Superior temporal gyrus (tissue), 1 donor: ENCODE measurements at regions not wholly inside any gene's neighbourhood (a gene's known extent, or its start where the extent isn't known, plus 50 kb on each side); places are given as distances from the start of the nearest gene placed in this dataset.

Experiments used
- DNase-seq: peaks from one replicate; pipeline ENCODE4 v3.0.0-alpha.2; 2016; ENCODE audit errors: extremely low spot score

- no peak for DNase-seq
Measured at GRCh38 chr15:61682891-61683735, 377.1 kb downstream of the VPS13C start.

DNA sequence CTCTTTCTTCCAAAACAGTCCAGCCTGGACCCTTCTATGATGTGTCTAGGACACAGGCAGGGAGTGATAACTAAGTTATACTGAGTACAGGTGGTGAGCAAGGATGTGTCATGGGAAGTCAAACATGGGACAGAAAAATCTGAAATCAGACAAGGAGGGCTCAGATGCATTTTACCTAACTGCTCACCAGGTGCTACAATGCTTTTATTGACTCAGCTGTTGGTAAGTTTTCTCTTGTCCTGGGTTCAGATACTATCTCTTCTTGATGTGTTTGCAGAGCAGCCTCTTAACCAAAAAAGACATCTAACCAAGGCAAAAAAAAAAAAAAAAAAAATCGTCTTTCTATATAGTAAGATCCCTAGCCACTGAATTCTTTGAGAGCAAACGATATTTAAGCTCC, 378.6 kb downstream of the VPS13C start:
- DNase-seq = no peak

DNA sequence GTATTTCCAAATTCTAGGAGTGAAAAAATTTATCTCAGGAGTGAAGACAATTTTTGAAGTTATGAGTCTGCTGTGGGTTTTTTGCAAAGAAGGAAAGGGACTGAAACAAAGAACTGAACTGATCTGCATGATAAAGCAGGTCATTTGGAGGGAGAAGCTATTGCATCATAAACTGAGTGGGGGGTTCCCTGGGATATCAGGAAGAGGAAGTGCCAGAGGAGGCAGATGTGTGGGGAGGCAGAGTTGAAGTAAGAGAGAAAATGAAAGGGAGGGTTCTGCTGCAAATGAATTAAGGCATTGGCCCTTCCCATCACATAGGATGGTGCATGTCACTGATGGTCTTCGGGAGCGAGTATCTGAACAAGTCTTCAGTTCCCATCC, 379.2 kb downstream of the VPS13C start:
- DNase-seq = no peak

- DNase-seq = no peak
Measured at GRCh38 chr15:61680260-61681037, 379.8 kb downstream of the VPS13C start.

- no peak for DNase-seq
Measured at GRCh38 chr15:61671736-61672135, 388.5 kb downstream of the VPS13C start.

DNA sequence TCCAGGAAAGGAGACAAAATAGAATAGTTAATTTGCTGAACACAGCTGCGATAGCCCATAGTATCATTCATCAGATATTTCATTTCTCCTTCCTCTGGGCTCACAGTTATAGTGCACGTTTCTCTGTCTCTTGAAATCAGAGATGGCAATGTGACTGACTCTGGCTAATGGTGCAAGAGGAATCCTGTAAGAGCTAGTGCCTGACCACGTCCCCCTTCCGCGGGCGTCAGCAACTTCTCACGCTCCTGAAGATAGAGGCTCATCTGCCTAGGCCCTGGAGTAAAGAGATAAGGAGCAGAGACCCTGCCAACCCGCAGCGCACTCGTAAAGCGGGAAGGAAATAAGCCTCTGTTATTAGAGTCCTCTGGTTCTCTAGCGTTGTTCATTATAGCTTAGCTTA, 391.8 kb downstream of the VPS13C start:
- no peak for DNase-seq

- no peak for DNase-seq
Measured at GRCh38 chr15:61661791-61662190, 398.5 kb downstream of the VPS13C start.

DNA sequence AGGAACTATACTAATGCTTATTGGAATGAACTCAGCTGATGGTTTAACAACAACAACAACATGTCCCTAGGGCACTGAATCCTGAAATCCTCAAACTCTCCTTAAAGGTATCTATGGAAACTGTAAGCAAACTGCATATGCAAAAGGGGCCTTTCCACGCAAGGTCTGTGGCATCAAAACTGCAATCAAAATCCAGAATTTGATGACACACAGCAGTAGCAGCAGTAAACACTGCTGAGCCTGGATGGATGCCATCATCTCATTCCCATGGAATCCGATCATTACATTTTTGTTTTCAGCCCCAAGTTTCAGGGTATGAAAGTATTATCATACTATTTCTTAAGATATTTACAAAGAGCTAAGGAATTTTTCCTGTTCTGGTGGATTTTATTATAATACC, 399.7 kb downstream of the VPS13C start:
- no peak for DNase-seq

DNA sequence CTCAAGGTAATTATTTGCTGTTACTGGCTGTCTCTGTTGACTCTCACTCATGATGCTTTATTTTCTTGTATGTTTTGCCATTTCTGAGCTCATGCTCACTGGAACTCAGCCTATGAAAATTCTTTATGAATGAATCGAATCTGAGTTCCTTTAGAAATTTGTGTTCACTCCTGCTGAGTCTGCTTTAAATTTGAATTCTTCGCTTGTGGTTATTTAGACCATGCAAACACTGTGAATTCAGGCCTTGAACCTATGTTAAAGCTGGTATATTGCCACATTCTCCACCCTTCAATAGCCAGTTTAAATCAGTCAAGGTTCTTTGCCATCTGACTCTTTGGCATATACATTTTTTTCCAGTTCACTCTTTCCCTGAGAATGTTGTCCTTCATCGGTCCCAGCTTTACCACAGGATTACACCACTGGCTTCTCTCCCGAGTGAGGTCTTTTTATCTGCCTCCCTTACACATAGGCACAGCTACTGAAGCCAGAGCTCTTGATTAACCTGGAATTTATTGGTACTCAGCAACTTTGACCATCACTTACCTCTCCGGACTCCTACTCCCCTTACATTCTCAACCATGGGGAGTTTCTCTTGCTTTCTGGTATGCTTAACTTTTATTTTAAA, 400.6 kb downstream of the VPS13C start:
- DNase-seq = no peak

DNA sequence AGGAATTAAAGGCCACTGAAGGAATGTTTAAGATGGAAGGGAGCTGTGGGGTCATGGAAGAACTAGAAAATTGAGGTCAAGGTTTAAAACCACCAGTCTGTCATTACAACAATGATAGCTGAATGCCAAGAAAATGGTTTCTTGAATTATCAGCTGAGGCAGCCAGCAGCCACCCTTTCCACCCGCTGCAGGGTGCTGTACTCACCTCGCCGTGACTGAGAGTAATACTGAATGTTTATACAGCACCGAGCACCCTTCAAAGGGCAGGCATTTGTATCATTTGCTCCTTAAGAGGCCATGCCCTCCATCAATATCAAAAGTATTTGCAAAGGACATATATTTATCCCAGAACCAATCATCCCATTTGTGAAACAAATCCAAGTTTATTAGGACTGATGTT, 402.8 kb downstream of the VPS13C start:
- no peak for DNase-seq

DNA sequence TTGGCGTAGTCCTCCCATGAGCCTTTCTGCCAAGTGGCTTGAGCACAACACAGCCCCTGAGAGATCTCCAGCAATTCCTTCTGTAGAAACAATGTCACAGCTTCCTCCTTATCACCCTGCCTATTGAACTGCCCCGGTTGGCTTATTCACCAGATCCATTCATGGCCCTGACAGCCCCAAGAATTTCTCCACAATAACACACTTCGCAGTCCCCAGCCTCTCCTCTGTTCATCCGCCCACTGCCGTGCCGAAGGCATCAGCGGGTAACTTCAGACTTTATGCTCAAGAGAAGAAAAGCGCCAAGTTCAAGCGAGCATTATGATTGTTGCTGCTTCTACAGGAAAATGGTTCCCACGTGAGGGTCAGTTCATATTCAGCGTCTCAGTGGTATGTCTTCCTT, 403.9 kb downstream of the VPS13C start:
- DNase-seq = no peak

DNA sequence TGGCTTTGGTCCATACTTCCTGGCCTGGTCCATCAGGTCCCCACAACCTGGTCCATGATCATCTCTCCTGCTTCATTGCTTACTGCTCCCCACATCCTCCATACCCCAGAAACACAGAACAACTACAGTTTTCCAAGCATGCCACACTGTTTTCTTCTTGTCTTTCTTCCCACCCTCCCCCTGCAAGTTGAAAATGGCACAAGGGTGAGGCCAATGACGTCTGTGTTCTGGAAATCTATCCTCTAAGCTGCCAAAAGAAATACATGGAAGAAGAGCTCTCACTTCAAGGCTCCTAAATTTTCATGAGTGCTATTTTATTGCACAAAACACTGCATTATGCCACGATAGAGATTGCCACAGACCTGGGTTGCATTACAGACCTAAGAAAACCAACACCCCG, 404.4 kb downstream of the VPS13C start:
- DNase-seq = no peak

DNA sequence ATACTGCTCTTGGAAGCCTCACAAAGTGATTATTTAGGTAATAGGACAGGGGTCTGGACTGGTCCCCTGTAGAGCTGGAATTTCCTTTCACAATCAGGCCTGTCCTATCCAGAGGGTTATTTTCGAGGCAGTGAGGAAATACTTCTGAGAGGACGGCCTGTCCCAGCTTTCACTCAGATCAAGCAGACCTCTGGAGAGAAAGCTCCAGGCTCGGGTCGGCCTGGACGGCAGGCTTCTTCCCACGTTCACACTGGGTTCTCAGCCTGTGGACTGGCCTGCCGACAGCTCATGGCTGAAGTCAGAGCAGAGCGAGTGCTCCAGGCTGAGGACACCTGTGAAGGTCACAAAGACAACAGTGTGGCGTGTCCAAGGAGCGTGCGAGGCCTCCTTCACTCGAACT, 405.3 kb downstream of the VPS13C start:
- DNase-seq = no peak

- DNase-seq = no peak
Measured at GRCh38 chr15:61654002-61654740, 406.1 kb downstream of the VPS13C start.

DNA sequence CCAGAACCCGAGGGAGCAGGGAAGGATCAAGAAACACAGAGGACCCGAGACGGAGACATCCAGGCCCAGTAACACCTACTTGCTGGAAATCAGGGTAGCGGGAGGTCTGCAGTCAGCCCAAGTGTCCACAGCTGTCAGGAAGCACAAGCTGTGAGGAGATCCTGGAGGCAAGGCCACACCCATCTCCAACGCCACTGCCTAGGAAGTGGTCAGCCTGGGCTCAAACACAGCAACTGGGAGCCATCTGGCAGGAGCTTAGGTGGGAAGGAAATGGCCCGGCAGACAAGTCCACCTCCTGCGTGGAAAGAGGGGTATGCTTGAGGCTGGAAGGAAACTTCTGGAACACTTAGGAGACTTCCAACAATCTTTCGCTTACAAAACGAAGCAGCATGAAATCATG, 407.1 kb downstream of the VPS13C start:
- DNase-seq = no peak

GRCh38 chr15:61651267-61651666, 409.0 kb downstream of the VPS13C start:
- no peak for DNase-seq

DNA sequence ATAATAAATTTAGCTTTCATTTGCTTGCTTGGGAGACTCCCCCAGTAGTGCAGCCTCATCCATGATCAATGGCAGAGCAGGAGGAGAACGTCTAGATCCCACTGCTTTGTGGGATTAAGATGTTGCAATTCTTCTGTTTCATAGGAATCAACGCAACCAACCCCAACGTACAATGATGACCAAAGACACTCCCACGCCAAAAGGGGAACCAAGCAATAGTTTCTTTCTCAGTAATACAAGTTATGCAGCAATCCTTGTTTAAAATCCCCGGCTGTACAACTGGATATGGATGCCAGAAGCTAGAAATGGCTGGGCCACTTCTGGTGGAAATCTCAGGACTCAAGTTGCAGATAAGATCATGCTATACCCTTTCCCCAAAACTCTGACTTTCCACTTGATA, 411.2 kb downstream of the VPS13C start:
- DNase-seq = no peak

GRCh38 chr15:61644550-61644949, 415.4 kb upstream of the RORA start:
- no peak for DNase-seq

GRCh38 chr15:61641645-61642044, 412.5 kb upstream of the RORA start:
- DNase-seq = no peak

- DNase-seq = no peak
Measured at GRCh38 chr15:61640756-61641155, 411.7 kb upstream of the RORA start.

DNA sequence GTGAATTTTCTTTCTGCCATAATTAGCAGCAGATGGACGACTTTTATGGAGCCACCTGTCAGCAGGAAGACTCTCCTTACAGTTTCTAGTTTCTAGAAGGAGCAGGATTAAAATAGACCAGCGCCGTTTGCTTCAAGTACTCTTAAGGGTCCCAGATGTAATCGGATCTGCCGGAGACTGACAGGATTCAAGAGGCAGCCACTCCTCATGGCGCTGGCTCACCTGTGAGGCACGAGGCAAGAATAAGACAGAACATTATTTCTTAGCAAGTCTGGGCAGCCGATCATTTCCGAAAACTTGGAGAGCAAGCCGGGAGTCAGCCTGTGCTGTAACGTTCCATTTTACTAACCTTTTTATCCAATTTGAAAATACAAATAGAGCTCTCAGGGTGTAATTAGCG, 410.4 kb upstream of the RORA start:
- DNase-seq = no peak

DNA sequence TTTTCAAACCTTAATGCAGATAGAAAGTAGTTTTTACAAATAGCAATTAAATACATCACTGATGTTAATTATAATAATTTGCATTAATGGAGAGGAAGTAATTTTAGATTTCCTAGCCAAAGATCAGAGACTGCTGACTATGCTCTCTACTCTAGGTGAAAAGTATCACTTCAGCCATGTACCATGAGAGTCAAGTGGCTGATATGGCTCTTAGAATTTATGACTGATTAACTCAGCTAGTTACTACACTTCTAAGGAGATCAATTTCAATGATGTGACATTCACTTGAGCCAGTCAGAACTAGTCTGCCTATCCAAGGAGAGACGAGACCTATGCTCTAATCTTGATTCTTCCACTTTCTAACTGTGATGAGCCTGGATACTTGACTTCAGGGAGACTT, 405.7 kb upstream of the RORA start:
- no peak for DNase-seq
